ENCODE measurements at regions not wholly inside any gene's neighbourhood (a gene's known extent, or its start where the extent isn't known, plus 50 kb on each side); places are given as distances from the start of the nearest gene placed in this dataset.

DNA sequence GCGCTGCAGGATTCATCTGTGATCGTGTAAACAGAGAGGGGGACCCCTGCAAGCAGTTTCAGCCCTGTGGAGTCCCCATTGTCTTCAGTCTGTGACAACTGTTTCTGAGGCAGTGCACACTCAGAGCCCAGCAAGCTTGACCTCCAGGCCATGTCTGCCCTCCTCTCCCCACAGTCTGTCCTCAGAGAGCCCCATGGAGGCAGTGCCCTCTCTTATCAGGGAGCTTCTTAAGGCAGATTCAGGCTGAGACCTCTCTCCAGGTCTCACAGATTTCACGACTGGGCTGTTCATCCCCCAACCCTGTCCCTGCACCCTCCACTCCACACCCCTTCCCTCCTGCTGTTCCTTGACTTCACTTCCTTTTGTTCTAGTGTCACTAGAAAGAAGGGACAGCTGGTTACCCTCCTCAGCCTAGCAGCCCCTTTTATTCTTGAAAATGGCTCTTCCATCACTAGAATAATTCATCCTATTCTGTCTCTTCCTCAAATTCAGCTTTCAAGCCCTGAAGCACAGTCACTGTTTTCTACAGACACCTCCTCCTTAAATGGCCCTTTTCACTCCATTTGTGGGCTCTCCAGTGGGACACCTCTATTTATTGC, 218.4 kb downstream of the MED10 start:
- TF ChIP-seq, protein P1, sequence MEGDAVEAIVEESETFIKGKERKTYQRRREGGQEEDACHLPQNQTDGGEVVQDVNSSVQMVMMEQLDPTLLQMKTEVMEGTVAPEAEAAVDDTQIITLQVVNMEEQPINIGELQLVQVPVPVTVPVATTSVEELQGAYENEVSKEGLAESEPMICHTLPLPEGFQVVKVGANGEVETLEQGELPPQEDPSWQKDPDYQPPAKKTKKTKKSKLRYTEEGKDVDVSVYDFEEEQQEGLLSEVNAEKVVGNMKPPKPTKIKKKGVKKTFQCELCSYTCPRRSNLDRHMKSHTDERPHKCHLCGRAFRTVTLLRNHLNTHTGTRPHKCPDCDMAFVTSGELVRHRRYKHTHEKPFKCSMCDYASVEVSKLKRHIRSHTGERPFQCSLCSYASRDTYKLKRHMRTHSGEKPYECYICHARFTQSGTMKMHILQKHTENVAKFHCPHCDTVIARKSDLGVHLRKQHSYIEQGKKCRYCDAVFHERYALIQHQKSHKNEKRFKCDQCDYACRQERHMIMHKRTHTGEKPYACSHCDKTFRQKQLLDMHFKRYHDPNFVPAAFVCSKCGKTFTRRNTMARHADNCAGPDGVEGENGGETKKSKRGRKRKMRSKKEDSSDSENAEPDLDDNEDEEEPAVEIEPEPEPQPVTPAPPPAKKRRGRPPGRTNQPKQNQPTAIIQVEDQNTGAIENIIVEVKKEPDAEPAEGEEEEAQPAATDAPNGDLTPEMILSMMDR (IDR thresholded peaks at IDR 0.05; ENCODE audit: insufficient read depth, low read length): no peak
- DNase-seq (ENCODE audit: low read depth): no peak
- H3K4me3 ChIP-seq (ENCODE audit: low read depth, low read length): no peak overlapping the region

GRCh38 chr5:6158974-6159831, 219.1 kb downstream of the MED10 start:
- TF ChIP-seq, protein P1 (IDR thresholded peaks at IDR 0.05; ENCODE audit: insufficient read depth, low read length): no peak
- H3K4me3 ChIP-seq (ENCODE audit: low read depth, low read length): no peak overlapping the region
- DNase-seq (ENCODE audit: low read depth): peak; percentile 87

- TF ChIP-seq, protein P1 (IDR thresholded peaks at IDR 0.05; ENCODE audit: insufficient read depth, low read length): no peak
These were observed 224.1 kb downstream of the MED10 start for GRCh38 chr5:6154216-6154615.

DNA sequence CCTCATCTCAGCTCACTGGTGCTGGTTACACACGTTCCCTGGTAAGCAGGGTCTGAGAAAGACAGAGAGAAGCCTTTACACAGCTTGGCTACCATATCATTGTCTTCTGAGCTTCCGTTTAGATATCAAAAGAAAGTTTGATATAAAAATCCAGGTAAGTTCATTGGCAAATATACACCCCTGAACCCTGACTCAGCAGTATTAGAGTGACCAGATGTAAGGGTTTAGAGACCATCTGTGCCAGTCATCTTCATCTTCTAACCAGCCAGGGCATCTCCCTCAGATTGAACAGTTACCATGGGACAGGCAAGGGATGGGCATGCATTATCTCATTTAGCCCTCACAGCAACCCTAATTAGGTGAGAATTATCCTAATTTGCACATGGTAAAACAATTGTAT, 232.1 kb downstream of the MED10 start:
- no peak overlapping the region for H3K4me3 ChIP-seq (ENCODE audit: low read depth, low read length)
- DNase-seq (ENCODE audit: low read depth): no peak
- TF ChIP-seq, protein P1 (IDR thresholded peaks at IDR 0.05; ENCODE audit: insufficient read depth, low read length): no peak

More at GRCh38 chr5:6154216-6154615, 224.1 kb downstream of the MED10 start:
- DNase-seq (ENCODE audit: low read depth): no peak
- H3K4me3 ChIP-seq (ENCODE audit: low read depth, low read length): no peak overlapping the region

DNA sequence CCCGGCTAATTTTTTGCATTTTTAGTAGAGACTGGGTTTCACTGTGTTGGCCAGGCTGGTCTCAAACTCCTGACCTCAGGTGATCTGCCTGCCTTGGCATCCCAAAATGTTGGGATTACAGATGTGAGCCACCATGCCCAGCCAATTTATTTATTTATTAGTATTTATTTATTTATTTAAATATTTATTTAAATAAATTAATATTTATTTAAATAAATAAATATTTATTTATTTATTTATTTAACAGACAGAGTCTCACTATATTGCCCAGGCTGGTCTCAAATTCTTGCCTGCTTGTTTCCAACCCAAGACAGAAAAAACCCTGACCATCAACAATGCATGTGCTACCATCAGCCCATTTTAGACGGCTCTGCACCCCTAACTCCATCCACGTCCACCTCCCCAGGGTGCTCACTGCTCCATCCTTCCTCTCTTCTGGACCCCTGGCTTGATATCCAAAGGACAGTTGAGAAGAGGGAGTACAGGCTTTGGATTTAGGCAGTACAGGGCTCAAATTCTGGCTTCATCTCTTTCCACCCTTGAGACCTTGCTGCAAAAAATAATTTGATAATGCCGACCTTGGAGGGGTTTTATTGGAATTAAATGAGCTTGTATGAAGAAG, 232.6 kb downstream of the MED10 start:
- TF ChIP-seq, protein P1 (IDR thresholded peaks at IDR 0.05; ENCODE audit: insufficient read depth, low read length): no peak
- DNase-seq (ENCODE audit: low read depth): no peak
- no peak overlapping the region for H3K4me3 ChIP-seq (ENCODE audit: low read depth, low read length)

- TF ChIP-seq, protein P1 (IDR thresholded peaks at IDR 0.05; ENCODE audit: insufficient read depth, low read length): no peak
- DNase-seq (ENCODE audit: low read depth): no peak
- H3K4me3 ChIP-seq (ENCODE audit: low read depth, low read length): no peak overlapping the region
These were observed 234.8 kb downstream of the MED10 start for GRCh38 chr5:6143523-6143922.
